WTC11 (cell line): ENCODE measurements at regions not wholly inside any gene's neighbourhood (a gene's known extent, or its start where the extent isn't known, plus 50 kb on each side); places are given as distances from the start of the nearest gene placed in this dataset.

ENCODE experiments used
- ATAC-seq: fragments of 200-7000 bp; cut with Tn5 transposase; 2 replicates; pipeline ENCODE4 v1.10.0; 2021; ENCODE audit warnings: mild to moderate bottlenecking, moderate library complexity
- CTCF ChIA-PET: fragments of 300-600 bp; sonication (Branson Sonifier 250); formaldehyde crosslinking; loops from one replicate; lab custom pipeline; 2021; ENCODE audit warnings: antibody characterized with exemption; lab: Charles Lee
- POLR2A ChIA-PET: fragments of 350-600 bp; sonication (Branson Sonifier 250); formaldehyde crosslinking; loops from one replicate; lab custom pipeline; 2021; ENCODE audit warnings: antibody characterized with exemption; lab: Charles Lee
- DNase-seq: peaks from one replicate; pipeline ENCODE4 v3.0.0; 2021; ENCODE audit warnings: low spot score
- H3K27ac Mint-ChIP-seq: 2 replicates; pipeline ENCODE4 v1.8.0; 2021; ENCODE audit warnings: mixed read lengths
- H3K27me3 Mint-ChIP-seq: 2 replicates; pipeline ENCODE4 v1.8.0; 2021; ENCODE audit warnings: low read depth, mild to moderate bottlenecking, moderate library complexity, mixed read lengths
- H3K36me3 Mint-ChIP-seq: 2 replicates; pipeline ENCODE4 v1.8.0; 2021; ENCODE audit warnings: mixed read lengths
- H3K4me1 Mint-ChIP-seq: 2 replicates; pipeline ENCODE4 v1.8.0; 2022; ENCODE audit warnings: mixed read lengths
- H3K4me3 Mint-ChIP-seq: 2 replicates; pipeline ENCODE4 v1.8.0; 2021; ENCODE audit warnings: mild to moderate bottlenecking, moderate library complexity, mixed read lengths
- H3K9me3 Mint-ChIP-seq: 2 replicates; pipeline ENCODE4 v1.8.0; 2021; ENCODE audit warnings: mixed read lengths
- AFF4 ChIP-seq: sonication (generic); formaldehyde crosslinking; IDR thresholded peaks from 2 replicates; pipeline ENCODE4 v1.8.1; 2023; ENCODE audit warnings: mild to moderate bottlenecking, missing genetic modification reagents, borderline replicate concordance
- ELF4 ChIP-seq: sonication (generic); formaldehyde crosslinking; IDR thresholded peaks from 2 replicates; pipeline ENCODE4 v1.8.1; 2022; ENCODE audit warnings: low read depth, mild to moderate bottlenecking, moderate library complexity, missing genetic modification reagents
- ETV6 ChIP-seq: sonication (generic); formaldehyde crosslinking; IDR thresholded peaks from 2 replicates; pipeline ENCODE4 v1.8.1; 2022; ENCODE audit warnings: mild to moderate bottlenecking, missing genetic modification reagents
- GTF2I ChIP-seq: fragments of 250-450 bp; sonication (Bioruptor Pico); conservative IDR thresholded peaks from 2 replicates; pipeline ENCODE4 v1.4.0; 2021; ENCODE audit warnings: mild to moderate bottlenecking
- MXD4 ChIP-seq: fragments of 250-450 bp; sonication (Bioruptor Pico); IDR thresholded peaks from 2 replicates; pipeline ENCODE4 v1.8.0; 2021; ENCODE audit warnings: mild to moderate bottlenecking, moderate library complexity, borderline replicate concordance
- PREB ChIP-seq: sonication (generic); formaldehyde crosslinking; IDR thresholded peaks from 2 replicates; pipeline ENCODE4 v1.8.1; 2022; ENCODE audit warnings: mild to moderate bottlenecking, missing genetic modification reagents, moderate library complexity, borderline replicate concordance
- SMAD3 ChIP-seq: sonication (generic); formaldehyde crosslinking; IDR thresholded peaks from 2 replicates; pipeline ENCODE4 v1.8.0; 2022; ENCODE audit warnings: missing genetic modification reagents, mild to moderate bottlenecking, borderline replicate concordance
- SP1 ChIP-seq: sonication (generic); formaldehyde crosslinking; conservative IDR thresholded peaks from 2 replicates; pipeline ENCODE4 v1.8.1; 2022; ENCODE audit warnings: missing genetic modification reagents
- TCF7 ChIP-seq: sonication (generic); formaldehyde crosslinking; IDR thresholded peaks from 2 replicates; pipeline ENCODE4 v1.8.0; 2022; ENCODE audit warnings: mild to moderate bottlenecking, low read depth, missing genetic modification reagents, moderate library complexity
- TP53 ChIP-seq: sonication (generic); formaldehyde crosslinking; IDR thresholded peaks from 2 replicates; pipeline ENCODE4 v1.8.1; 2023; ENCODE audit warnings: mild to moderate bottlenecking, missing genetic modification reagents
- ZNF138 ChIP-seq: sonication (generic); formaldehyde crosslinking; conservative IDR thresholded peaks from 2 replicates; pipeline ENCODE4 v1.8.1; 2022; ENCODE audit warnings: mild to moderate bottlenecking, moderate library complexity, missing genetic modification reagents
- ZNF219 ChIP-seq: sonication (generic); formaldehyde crosslinking; IDR thresholded peaks from 2 replicates; pipeline ENCODE4 v1.8.0; 2023; ENCODE audit warnings: missing genetic modification reagents, mild to moderate bottlenecking, borderline replicate concordance
- ZNF512 ChIP-seq: sonication (generic); formaldehyde crosslinking; IDR thresholded peaks from 2 replicates; pipeline ENCODE4 v1.8.1; 2022; ENCODE audit warnings: missing genetic modification reagents, borderline replicate concordance
- TF ChIP-seq, protein P1 (sequence below): fragments of 200-600 bp; IDR thresholded peaks from 2 replicates; pipeline ENCODE4 v1.8.0; 2022; ENCODE audit warnings: antibody characterized with exemption
- TF ChIP-seq, protein P2 (sequence below): fragments of 250-450 bp; sonication (Bioruptor Pico); IDR thresholded peaks from 2 replicates; pipeline ENCODE4 v1.9.0; 2021; ENCODE audit warnings: mild to moderate bottlenecking, borderline replicate concordance
- TF ChIP-seq, protein P3 (sequence below): sonication (generic); formaldehyde crosslinking; IDR thresholded peaks from 2 replicates; pipeline ENCODE4 v1.8.0; 2022; ENCODE audit warnings: mild to moderate bottlenecking, missing genetic modification reagents
- TF ChIP-seq, protein P4 (sequence below): fragments of 250-450 bp; sonication (Bioruptor Pico); IDR thresholded peaks from 2 replicates; pipeline ENCODE4 v1.9.0; 2021; ENCODE audit warnings: mild to moderate bottlenecking
- TF ChIP-seq, protein P5 (sequence below): sonication (generic); formaldehyde crosslinking; IDR thresholded peaks from 2 replicates; pipeline ENCODE4 v1.8.1; 2022; ENCODE audit warnings: low read depth, mild to moderate bottlenecking, moderate library complexity, missing genetic modification reagents, borderline replicate concordance

- TF ChIP-seq, protein P1, sequence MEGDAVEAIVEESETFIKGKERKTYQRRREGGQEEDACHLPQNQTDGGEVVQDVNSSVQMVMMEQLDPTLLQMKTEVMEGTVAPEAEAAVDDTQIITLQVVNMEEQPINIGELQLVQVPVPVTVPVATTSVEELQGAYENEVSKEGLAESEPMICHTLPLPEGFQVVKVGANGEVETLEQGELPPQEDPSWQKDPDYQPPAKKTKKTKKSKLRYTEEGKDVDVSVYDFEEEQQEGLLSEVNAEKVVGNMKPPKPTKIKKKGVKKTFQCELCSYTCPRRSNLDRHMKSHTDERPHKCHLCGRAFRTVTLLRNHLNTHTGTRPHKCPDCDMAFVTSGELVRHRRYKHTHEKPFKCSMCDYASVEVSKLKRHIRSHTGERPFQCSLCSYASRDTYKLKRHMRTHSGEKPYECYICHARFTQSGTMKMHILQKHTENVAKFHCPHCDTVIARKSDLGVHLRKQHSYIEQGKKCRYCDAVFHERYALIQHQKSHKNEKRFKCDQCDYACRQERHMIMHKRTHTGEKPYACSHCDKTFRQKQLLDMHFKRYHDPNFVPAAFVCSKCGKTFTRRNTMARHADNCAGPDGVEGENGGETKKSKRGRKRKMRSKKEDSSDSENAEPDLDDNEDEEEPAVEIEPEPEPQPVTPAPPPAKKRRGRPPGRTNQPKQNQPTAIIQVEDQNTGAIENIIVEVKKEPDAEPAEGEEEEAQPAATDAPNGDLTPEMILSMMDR, result no peak
- no peak for TF ChIP-seq TCF7
- TF ChIP-seq, protein P2, sequence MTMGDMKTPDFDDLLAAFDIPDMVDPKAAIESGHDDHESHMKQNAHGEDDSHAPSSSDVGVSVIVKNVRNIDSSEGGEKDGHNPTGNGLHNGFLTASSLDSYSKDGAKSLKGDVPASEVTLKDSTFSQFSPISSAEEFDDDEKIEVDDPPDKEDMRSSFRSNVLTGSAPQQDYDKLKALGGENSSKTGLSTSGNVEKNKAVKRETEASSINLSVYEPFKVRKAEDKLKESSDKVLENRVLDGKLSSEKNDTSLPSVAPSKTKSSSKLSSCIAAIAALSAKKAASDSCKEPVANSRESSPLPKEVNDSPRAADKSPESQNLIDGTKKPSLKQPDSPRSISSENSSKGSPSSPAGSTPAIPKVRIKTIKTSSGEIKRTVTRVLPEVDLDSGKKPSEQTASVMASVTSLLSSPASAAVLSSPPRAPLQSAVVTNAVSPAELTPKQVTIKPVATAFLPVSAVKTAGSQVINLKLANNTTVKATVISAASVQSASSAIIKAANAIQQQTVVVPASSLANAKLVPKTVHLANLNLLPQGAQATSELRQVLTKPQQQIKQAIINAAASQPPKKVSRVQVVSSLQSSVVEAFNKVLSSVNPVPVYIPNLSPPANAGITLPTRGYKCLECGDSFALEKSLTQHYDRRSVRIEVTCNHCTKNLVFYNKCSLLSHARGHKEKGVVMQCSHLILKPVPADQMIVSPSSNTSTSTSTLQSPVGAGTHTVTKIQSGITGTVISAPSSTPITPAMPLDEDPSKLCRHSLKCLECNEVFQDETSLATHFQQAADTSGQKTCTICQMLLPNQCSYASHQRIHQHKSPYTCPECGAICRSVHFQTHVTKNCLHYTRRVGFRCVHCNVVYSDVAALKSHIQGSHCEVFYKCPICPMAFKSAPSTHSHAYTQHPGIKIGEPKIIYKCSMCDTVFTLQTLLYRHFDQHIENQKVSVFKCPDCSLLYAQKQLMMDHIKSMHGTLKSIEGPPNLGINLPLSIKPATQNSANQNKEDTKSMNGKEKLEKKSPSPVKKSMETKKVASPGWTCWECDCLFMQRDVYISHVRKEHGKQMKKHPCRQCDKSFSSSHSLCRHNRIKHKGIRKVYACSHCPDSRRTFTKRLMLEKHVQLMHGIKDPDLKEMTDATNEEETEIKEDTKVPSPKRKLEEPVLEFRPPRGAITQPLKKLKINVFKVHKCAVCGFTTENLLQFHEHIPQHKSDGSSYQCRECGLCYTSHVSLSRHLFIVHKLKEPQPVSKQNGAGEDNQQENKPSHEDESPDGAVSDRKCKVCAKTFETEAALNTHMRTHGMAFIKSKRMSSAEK, result no peak
- TF ChIP-seq ZNF219, result no peak
- no peak for TF ChIP-seq ETV6 (CRISPR knock-in tag)
- no peak for TF ChIP-seq SMAD3 (CRISPR knock-in tag)
- TF ChIP-seq ELF4 (CRISPR knock-in tag), result no peak
- no peak for TF ChIP-seq GTF2I (CRISPR knock-in tag)
- no peak for TF ChIP-seq ZNF512 (CRISPR knock-in tag)
- Mint-ChIP-seq H3K4me1 (no peaks in the 10 kb centered on the region), H3K27ac (no peak overlapping the region), H3K9me3 (peaks cover 88% of the 10 kb centered on the region), H3K4me3 (no peak overlapping the region), H3K36me3 (peaks cover 77% of the 10 kb centered on the region), H3K27me3 (peaks cover 17% of the 10 kb centered on the region)
- ChIA-PET CTCF (no interaction called here), POLR2A (no interaction called here)
- ATAC-seq (no peak), DNase-seq (no peak)
Observed at GRCh38 chr20:56174416-56174815, 74.1 kb upstream of the MC3R start.

DNA sequence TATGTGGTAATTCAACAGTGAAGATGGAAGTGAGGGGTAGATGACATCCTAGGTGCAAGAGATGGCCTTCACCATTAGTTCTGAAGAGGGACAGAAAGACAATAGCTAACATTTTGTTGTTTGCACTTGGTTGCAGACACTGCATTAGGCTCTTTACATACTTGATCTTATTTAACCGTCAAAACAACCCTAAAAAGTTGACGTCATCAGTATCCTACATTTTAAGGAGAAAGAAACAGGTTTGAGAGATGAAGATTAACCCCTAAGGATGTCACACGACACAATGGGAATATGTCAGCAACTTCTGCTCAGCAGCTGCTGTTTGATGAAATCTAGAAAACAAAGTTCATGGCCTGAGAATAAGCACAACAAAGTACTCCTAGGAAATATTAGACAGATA, 72.6 kb upstream of the MC3R start:
- Mint-ChIP-seq H3K4me1 (no peaks in the 10 kb centered on the region), H3K27me3 (peaks cover 23% of the 10 kb centered on the region), H3K9me3 (peaks cover 88% of the 10 kb centered on the region), H3K27ac (no peak overlapping the region), H3K36me3 (peaks cover 77% of the 10 kb centered on the region), H3K4me3 (no peak overlapping the region)
- no peak for ATAC-seq
- no peak for DNase-seq
- TF ChIP-seq AFF4 (CRISPR knock-in tag) (no peak), PREB (CRISPR knock-in tag) (no peak), MXD4 (no peak), TP53 (CRISPR knock-in tag) (no peak), SP1 (CRISPR knock-in tag) (no peak), ZNF138 (CRISPR knock-in tag) (no peak)
- TF ChIP-seq, protein P3, sequence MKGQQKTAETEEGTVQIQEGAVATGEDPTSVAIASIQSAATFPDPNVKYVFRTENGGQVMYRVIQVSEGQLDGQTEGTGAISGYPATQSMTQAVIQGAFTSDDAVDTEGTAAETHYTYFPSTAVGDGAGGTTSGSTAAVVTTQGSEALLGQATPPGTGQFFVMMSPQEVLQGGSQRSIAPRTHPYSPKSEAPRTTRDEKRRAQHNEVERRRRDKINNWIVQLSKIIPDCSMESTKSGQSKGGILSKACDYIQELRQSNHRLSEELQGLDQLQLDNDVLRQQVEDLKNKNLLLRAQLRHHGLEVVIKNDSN (CRISPR knock-in tag), result no peak
- TF ChIP-seq, protein P4, sequence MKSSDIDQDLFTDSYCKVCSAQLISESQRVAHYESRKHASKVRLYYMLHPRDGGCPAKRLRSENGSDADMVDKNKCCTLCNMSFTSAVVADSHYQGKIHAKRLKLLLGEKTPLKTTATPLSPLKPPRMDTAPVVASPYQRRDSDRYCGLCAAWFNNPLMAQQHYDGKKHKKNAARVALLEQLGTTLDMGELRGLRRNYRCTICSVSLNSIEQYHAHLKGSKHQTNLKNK (CRISPR knock-in tag), result no peak
- TF ChIP-seq, protein P5, sequence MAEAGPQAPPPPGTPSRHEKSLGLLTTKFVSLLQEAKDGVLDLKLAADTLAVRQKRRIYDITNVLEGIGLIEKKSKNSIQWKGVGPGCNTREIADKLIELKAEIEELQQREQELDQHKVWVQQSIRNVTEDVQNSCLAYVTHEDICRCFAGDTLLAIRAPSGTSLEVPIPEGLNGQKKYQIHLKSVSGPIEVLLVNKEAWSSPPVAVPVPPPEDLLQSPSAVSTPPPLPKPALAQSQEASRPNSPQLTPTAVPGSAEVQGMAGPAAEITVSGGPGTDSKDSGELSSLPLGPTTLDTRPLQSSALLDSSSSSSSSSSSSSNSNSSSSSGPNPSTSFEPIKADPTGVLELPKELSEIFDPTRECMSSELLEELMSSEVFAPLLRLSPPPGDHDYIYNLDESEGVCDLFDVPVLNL (CRISPR knock-in tag), result no peak
- POLR2A ChIA-PET, result no interaction called here
- CTCF ChIA-PET, result no interaction called here
